OCI-LY7 (cell line): ENCODE measurements at regions not wholly inside any gene's neighbourhood (a gene's known extent, or its start where the extent isn't known, plus 50 kb on each side); places are given as distances from the start of the nearest gene placed in this dataset.

Experiments used
- CTCF ChIP-seq: fragments of 200-600 bp; sonication (generic); conservative IDR thresholded peaks from 2 replicates; pipeline ENCODE4 v1.5.1; 2014; ENCODE audit warnings: mild to moderate bottlenecking, antibody characterized with exemption, low read length, moderate library complexity, mixed read lengths
- EZH2phosphoT487 ChIP-seq: fragments of 200-600 bp; sonication (generic); IDR thresholded peaks from 2 replicates; pipeline ENCODE4 v1.6.1; 2018; ENCODE audit warnings: low read depth, borderline replicate concordance, mild to moderate bottlenecking, mixed run types, antibody characterized with exemption, low read length, moderate library complexity, mixed read lengths

- TF ChIP-seq CTCF (no peak), EZH2phosphoT487 (no peak)
Measured at GRCh38 chr10:53412651-53413050, 640.1 kb upstream of the MBL2 start.
